GM18511 (cell line): ENCODE measurements at regions not wholly inside any gene's neighbourhood (a gene's known extent, or its start where the extent isn't known, plus 50 kb on each side); places are given as distances from the start of the nearest gene placed in this dataset.
"Not testable (repeated sequence)": the region's sequence is repeated elsewhere in the genome, so short reads cannot be mapped to it uniquely, and the experiment has no call there.

Experiments
- ATAC-seq: cut with Tn5 transposase; IDR thresholded peaks from one replicate; pipeline ENCODE4 v1.9.1; 2021; ENCODE audit warnings: mild to moderate bottlenecking, moderate library complexity; ENCODE audit not compliant: unreplicated experiment

- no peak for ATAC-seq
Measured at GRCh38 chr3:56927855-56928254, 126.1 kb upstream of the ARHGEF3 start.

- no peak for ATAC-seq
Measured at GRCh38 chr3:56926947-56927282, 125.2 kb upstream of the ARHGEF3 start.

- ATAC-seq = no peak
Measured at GRCh38 chr3:56926243-56926946, 124.6 kb upstream of the ARHGEF3 start.

- not testable (repeated sequence) for ATAC-seq
Measured at GRCh38 chr3:56924700-56925099, 123.0 kb upstream of the ARHGEF3 start.

- ATAC-seq = no peak
Measured at GRCh38 chr3:56923526-56924224, 121.9 kb upstream of the ARHGEF3 start.

GRCh38 chr3:56921573-56922453, 120.1 kb upstream of the ARHGEF3 start:
- ATAC-seq = no peak

GRCh38 chr3:56919797-56920195, 118.0 kb upstream of the ARHGEF3 start:
- no peak for ATAC-seq

GRCh38 chr3:56919137-56919796, 117.5 kb upstream of the ARHGEF3 start:
- ATAC-seq = no peak

GRCh38 chr3:56918111-56918568, 116.4 kb upstream of the ARHGEF3 start:
- ATAC-seq = peak; percentile 56

- ATAC-seq = peak; percentile 65
Measured at GRCh38 chr3:56917361-56918110, 115.8 kb upstream of the ARHGEF3 start.

- ATAC-seq = no peak
Measured at GRCh38 chr3:56916716-56917360, 115.1 kb upstream of the ARHGEF3 start.

GRCh38 chr3:56915966-56916586, 114.3 kb upstream of the ARHGEF3 start:
- peak; percentile 52 for ATAC-seq

GRCh38 chr3:56914646-56915045, 112.9 kb upstream of the ARHGEF3 start:
- no peak for ATAC-seq

GRCh38 chr3:56911363-56911762, 109.6 kb upstream of the ARHGEF3 start:
- no peak for ATAC-seq

- no peak for ATAC-seq
Measured at GRCh38 chr3:56909349-56909748, 107.6 kb upstream of the ARHGEF3 start.

GRCh38 chr3:56908004-56908403, 106.3 kb upstream of the ARHGEF3 start:
- no peak for ATAC-seq

- ATAC-seq = no peak
Measured at GRCh38 chr3:56904552-56905215, 102.9 kb upstream of the ARHGEF3 start.

GRCh38 chr3:56903231-56903782, 101.6 kb upstream of the ARHGEF3 start:
- no peak for ATAC-seq
